AG04449 (cell line): ENCODE measurements at regions not wholly inside any gene's neighbourhood (a gene's known extent, or its start where the extent isn't known, plus 50 kb on each side); places are given as distances from the start of the nearest gene placed in this dataset.

ENCODE experiments used
- CTCF ChIA-PET: fragments of 350-600 bp; formaldehyde crosslinking; extraction: SDS; loops from one replicate; lab custom pipeline; 2021; ENCODE audit warnings: antibody characterized with exemption; lab: Yijun Ruan, JAX
- POLR2A ChIA-PET: fragments of 400-600, 350-600 bp; formaldehyde crosslinking; extraction: SDS; loops from one replicate; lab custom pipeline; 2020; ENCODE audit warnings: antibody characterized with exemption, inconsistent platforms; lab: Yijun Ruan, JAX
- DNase-seq: peaks from one replicate; pipeline ENCODE4 v3.0.0-alpha.2; 2010; ENCODE audit warnings: low read depth, low spot score
- H3K4me3 ChIP-seq: 2 replicates; pipeline ENCODE4 v1.5.1; 2011; ENCODE audit warnings: low read depth, mild to moderate bottlenecking, control low read depth, low read length
- CTCF ChIP-seq: IDR thresholded peaks from one replicate; pipeline ENCODE4 v1.5.1; 2011; ENCODE audit warnings: mild to moderate bottlenecking, moderate library complexity, low read length, control low read depth, inconsistent platforms; ENCODE audit not compliant: insufficient read depth; ENCODE audit errors: missing control alignments

GRCh38 chr6:71481011-71481410 lies 192.4 kb downstream of the OGFRL1 start:
- ChIA-PET POLR2A (interaction anchor here (0.7 to 1.5 kb wide), 2 partner anchors 75 to 192 kb away, joined by 3 to 5 read pairs; partner anchors contain the start of gene OGFRL1), CTCF (interaction anchor here (1.1 to 5.1 kb wide), 5 partner anchors 14 to 287 kb away, joined by 3 to 43 read pairs (median 5); no protein-coding TSS in a partner anchor)

GRCh38 chr6:71481801-71482200 lies 193.2 kb downstream of the OGFRL1 start:
- DNase-seq = no peak
- no peak overlapping the region for H3K4me3 ChIP-seq
- no peak for TF ChIP-seq CTCF
- ChIA-PET POLR2A (interaction anchor here (0.6 to 1.5 kb wide), 3 partner anchors 76 to 193 kb away, joined by 3 to 5 read pairs (median 3); partner anchors contain the start of gene OGFRL1), CTCF (interaction anchor here (1.1 to 5.1 kb wide), 7 partner anchors 10 to 291 kb away, joined by 3 to 43 read pairs (median 6); no protein-coding TSS in a partner anchor)

More at GRCh38 chr6:71481011-71481410, 192.4 kb downstream of the OGFRL1 start:
- TF ChIP-seq CTCF = no peak
- DNase-seq = no peak
- H3K4me3 ChIP-seq = no peak overlapping the region

GRCh38 chr6:71482742-71483141 lies 194.1 kb downstream of the OGFRL1 start:
- no peak for TF ChIP-seq CTCF
- DNase-seq = no peak
- H3K4me3 ChIP-seq = no peak overlapping the region
- ChIA-PET POLR2A (interaction anchor here (1.5 kb wide), 1 partner anchor 77 kb away, joined by 3 read pairs; no protein-coding TSS in a partner anchor), CTCF (interaction anchor here (0.7 to 5.1 kb wide), 11 partner anchors 9 to 292 kb away, joined by 3 to 43 read pairs (median 5); no protein-coding TSS in a partner anchor)

GRCh38 chr6:71486461-71486860 lies 197.8 kb downstream of the OGFRL1 start:
- ChIA-PET CTCF (no interaction called here), POLR2A (no interaction called here)
- DNase-seq = no peak
- no peak overlapping the region for H3K4me3 ChIP-seq
- TF ChIP-seq CTCF = no peak

GRCh38 chr6:71488186-71488585 lies 199.6 kb downstream of the OGFRL1 start:
- POLR2A ChIA-PET = no interaction called here

GRCh38 chr6:71489736-71490135 lies 201.1 kb downstream of the OGFRL1 start:
- ChIA-PET CTCF (interaction anchor here (1.0 to 2.9 kb wide), 2 partner anchors 20 to 105 kb away, joined by 4 to 11 read pairs; no protein-coding TSS in a partner anchor), POLR2A (interaction anchor here (0.5 to 0.8 kb wide), 3 partner anchors 20 to 512 kb away, joined by 3 to 4 read pairs (median 3); no protein-coding TSS in a partner anchor)
- no peak for TF ChIP-seq CTCF
- H3K4me3 ChIP-seq = no peak overlapping the region
- DNase-seq = peak; percentile 76

More at GRCh38 chr6:71488186-71488585, 199.6 kb downstream of the OGFRL1 start:
- no peak for TF ChIP-seq CTCF
- no peak overlapping the region for H3K4me3 ChIP-seq
- CTCF ChIA-PET = interaction anchor here (0.7 to 1.6 kb wide), 3 partner anchors 11 to 298 kb away, joined by 3 read pairs; no protein-coding TSS in a partner anchor
- DNase-seq = no peak
